ENCODE measurements at regions not wholly inside any gene's neighbourhood (a gene's known extent, or its start where the extent isn't known, plus 50 kb on each side); places are given as distances from the start of the nearest gene placed in this dataset.

GRCh38 chr4:62927574-62927973 lies 1481.7 kb downstream of the TECRL start:
- Histone ChIP-seq H2AFZ (ENCODE audit: low read length) (no peak overlapping the region), H3K4me2 (ENCODE audit: low read depth, low read length) (no peak overlapping the region), H3K9me3 (ENCODE audit: low read length) (no peaks in the 10 kb centered on the region), H4K20me1 (ENCODE audit: insufficient read depth, low read length) (no peaks in the 10 kb centered on the region), H3K4me3 (replicated peaks in 1 of 3; ENCODE audit: insufficient read depth in 1 of 3, low read depth in 2 of 3, low read length in 3 of 3) (no peak overlapping the region), H3K27me3 (ENCODE audit: control insufficient read depth in 1 of 2, insufficient read depth in 2 of 2, low read length in 2 of 2) (no peaks in the 10 kb centered on the region), H3K36me3 (replicated peaks in 1 of 2; ENCODE audit: control insufficient read depth in 1 of 2, insufficient read depth in 2 of 2, low read length in 2 of 2) (no peaks in the 10 kb centered on the region), H3K9ac (ENCODE audit: insufficient read depth, low read depth, low read length) (no peak overlapping the region), H3K4me1 (ENCODE audit: insufficient read depth, low read length) (no peaks in the 10 kb centered on the region), H3K79me2 (ENCODE audit: insufficient read depth, low read length) (no peaks in the 10 kb centered on the region), H3K27ac (ENCODE audit: extremely low read length, insufficient read depth, low read length) (no peak overlapping the region)
- DNase-seq (ENCODE audit: low spot score) (no peak), ATAC-seq (no peak), FAIRE-seq (no peak)
- 2% methylated on average over 3 of the region's 3 CpGs for WGBS (ENCODE audit: low lambda C conversion rate)
- in situ Hi-C loops (cut with HindIII; ENCODE audit: extremely low pct_ligation_motif_present, low pct_unique_long_range_greater_than_20kb) = no loop called here
- ChIA-PET CTCF (ENCODE audit: low intra/inter-chr PET ratio, low total read pairs) (no interaction called here), POLR2A (no interaction called here)
- intact Hi-C loops (cut with micrococcal nuclease; ENCODE audit: unreplicated experiment) = no loop called here
- BruUV-seq (replicated peaks) = no TSS peak
- TF ChIP-seq POLR2AphosphoS2 (IDR thresholded peaks at IDR 0.05; ENCODE audit: low read depth, low read length) (no peak), MLX (CRISPR knock-in tag; IDR thresholded peaks at IDR 0.05) (no peak), ZNF253 (CRISPR knock-in tag; IDR thresholded peaks at IDR 0.05; ENCODE audit: borderline replicate concordance) (no peak), ETV6 (CRISPR knock-in tag; conservative IDR thresholded peaks at IDR 0.05) (no peak)

GRCh38 chr4:62923783-62924182 lies 1485.5 kb downstream of the TECRL start:
- no TSS peak for BruUV-seq (replicated peaks)
- in situ Hi-C loops (cut with HindIII; ENCODE audit: extremely low pct_ligation_motif_present, low pct_unique_long_range_greater_than_20kb) = no loop called here
- TF ChIP-seq NBN (conservative IDR thresholded peaks at IDR 0.05) (no peak), SPEN (CRISPR knock-in tag; IDR thresholded peaks at IDR 0.05; ENCODE audit: low read depth) (no peak), REPIN1 (CRISPR knock-in tag; IDR thresholded peaks at IDR 0.05; ENCODE audit: borderline replicate concordance, low read depth) (no peak), NFIB (CRISPR knock-in tag; IDR thresholded peaks at IDR 0.05; ENCODE audit: borderline replicate concordance) (no peak), HDAC1 (CRISPR knock-in tag; IDR thresholded peaks at IDR 0.05) (no peak), ZNF432 (CRISPR knock-in tag; IDR thresholded peaks at IDR 0.05; ENCODE audit: borderline replicate concordance) (no peak), ZNF180 (CRISPR knock-in tag; IDR thresholded peaks at IDR 0.05; ENCODE audit: borderline replicate concordance, low read depth) (no peak), TRIM24 (CRISPR knock-in tag; IDR thresholded peaks at IDR 0.05) (no peak), NR0B2 (CRISPR knock-in tag; IDR thresholded peaks at IDR 0.05) (no peak), ZFP90 (CRISPR knock-in tag; IDR thresholded peaks at IDR 0.05; ENCODE audit: borderline replicate concordance) (no peak)

More at GRCh38 chr4:62923783-62924182, 1485.5 kb downstream of the TECRL start:
- Histone ChIP-seq H3K79me2 (ENCODE audit: insufficient read depth, low read length) (no peaks in the 10 kb centered on the region), H3K27me3 (ENCODE audit: control insufficient read depth in 1 of 2, insufficient read depth in 2 of 2, low read length in 2 of 2) (no peaks in the 10 kb centered on the region), H3K27ac (ENCODE audit: extremely low read length, insufficient read depth, low read length) (no peak overlapping the region), H3K4me2 (ENCODE audit: low read depth, low read length) (no peak overlapping the region), H3K4me1 (ENCODE audit: insufficient read depth, low read length) (no peaks in the 10 kb centered on the region), H4K20me1 (ENCODE audit: insufficient read depth, low read length) (no peaks in the 10 kb centered on the region), H3K9me3 (ENCODE audit: low read length) (no peaks in the 10 kb centered on the region), H2AFZ (ENCODE audit: low read length) (no peak overlapping the region), H3K4me3 (replicated peaks in 1 of 3; ENCODE audit: insufficient read depth in 1 of 3, low read depth in 2 of 3, low read length in 3 of 3) (no peak overlapping the region), H3K9ac (ENCODE audit: insufficient read depth, low read depth, low read length) (no peak overlapping the region), H3K36me3 (replicated peaks in 1 of 2; ENCODE audit: control insufficient read depth in 1 of 2, insufficient read depth in 2 of 2, low read length in 2 of 2) (no peaks in the 10 kb centered on the region)
- no peak for ATAC-seq
- intact Hi-C loops (cut with micrococcal nuclease; ENCODE audit: unreplicated experiment) = no loop called here
- WGBS (ENCODE audit: low lambda C conversion rate) = 2% methylated on average over 4 of the region's 4 CpGs
- DNase-seq (ENCODE audit: low spot score) = no peak
- CTCF ChIA-PET (ENCODE audit: low intra/inter-chr PET ratio, low total read pairs) = no interaction called here
- FAIRE-seq = no peak
- POLR2A ChIA-PET = no interaction called here

Measured in HepG2 (cell line).